MG63 (cell line): ENCODE measurements at regions not wholly inside any gene's neighbourhood (a gene's known extent, or its start where the extent isn't known, plus 50 kb on each side); places are given as distances from the start of the nearest gene placed in this dataset.
A peak's percentile ranks its signal among the peaks of the same experiment; 100 is the strongest.

Experiments
- DNase-seq: peaks from one replicate; pipeline ENCODE4 v3.0.0-alpha.2; 2020
- H3K27me3 ChIP-seq: fragments of 250-450 bp; sonication (Bioruptor Pico); 2 replicates; pipeline ENCODE4 v1.5.1; 2020; ENCODE audit warnings: mild to moderate bottlenecking, moderate library complexity
- H3K36me3 ChIP-seq: fragments of 250-450 bp; sonication (Bioruptor Pico); 2 replicates; pipeline ENCODE4 v1.5.1; 2020; ENCODE audit warnings: mild to moderate bottlenecking, moderate library complexity
- H3K4me3 ChIP-seq: fragments of 250-450 bp; sonication (Bioruptor Pico); 2 replicates; pipeline ENCODE4 v1.5.1; 2020; ENCODE audit warnings: mild to moderate bottlenecking, moderate library complexity
- H3K9me3 ChIP-seq: fragments of 250-450 bp; sonication (Bioruptor Pico); 2 replicates; pipeline ENCODE4 v1.5.1; 2020; ENCODE audit warnings: mild to moderate bottlenecking, moderate library complexity

GRCh38 chr14:49527221-49527620 is 59.0 kb downstream of the RPS29 start:
- Histone ChIP-seq H3K4me3 (no peak overlapping the region), H3K36me3 (no peaks in the 10 kb centered on the region), H3K27me3 (no peaks in the 10 kb centered on the region), H3K9me3 (no peaks in the 10 kb centered on the region)
- no peak for DNase-seq

- no peaks in the 10 kb centered on the region for H3K27me3 ChIP-seq
- H3K9me3 ChIP-seq = no peaks in the 10 kb centered on the region
- no peak for DNase-seq
- H3K36me3 ChIP-seq = no peaks in the 10 kb centered on the region
- H3K4me3 ChIP-seq = no peak overlapping the region
Observed at GRCh38 chr14:49526101-49526500, 60.1 kb downstream of the RPS29 start.

GRCh38 chr14:49516286-49516685 is 69.9 kb downstream of the RPS29 start:
- no peak overlapping the region for H3K4me3 ChIP-seq
- no peaks in the 10 kb centered on the region for H3K36me3 ChIP-seq
- no peaks in the 10 kb centered on the region for H3K27me3 ChIP-seq
- DNase-seq = no peak
- no peaks in the 10 kb centered on the region for H3K9me3 ChIP-seq

- Histone ChIP-seq H3K9me3 (no peaks in the 10 kb centered on the region), H3K4me3 (no peak overlapping the region), H3K36me3 (no peaks in the 10 kb centered on the region), H3K27me3 (no peaks in the 10 kb centered on the region)
- DNase-seq = no peak
Observed at GRCh38 chr14:49512571-49512970, 73.6 kb downstream of the RPS29 start.

GRCh38 chr14:49512147-49512551 is 74.0 kb downstream of the RPS29 start:
- DNase-seq = peak; percentile 83
- H3K9me3 ChIP-seq = no peaks in the 10 kb centered on the region
- H3K4me3 ChIP-seq = no peak overlapping the region
- no peaks in the 10 kb centered on the region for H3K36me3 ChIP-seq
- H3K27me3 ChIP-seq = no peaks in the 10 kb centered on the region

- DNase-seq = peak; percentile 3
- no peak overlapping the region for H3K4me3 ChIP-seq
- H3K36me3 ChIP-seq = no peaks in the 10 kb centered on the region
- H3K9me3 ChIP-seq = no peaks in the 10 kb centered on the region
- H3K27me3 ChIP-seq = no peaks in the 10 kb centered on the region
Observed at GRCh38 chr14:49508124-49508523, 78.1 kb downstream of the RPS29 start.

GRCh38 chr14:49506650-49507049 is 79.5 kb downstream of the RPS29 start:
- H3K9me3 ChIP-seq = no peaks in the 10 kb centered on the region
- no peak for DNase-seq
- H3K27me3 ChIP-seq = no peaks in the 10 kb centered on the region
- H3K36me3 ChIP-seq = no peaks in the 10 kb centered on the region
- H3K4me3 ChIP-seq = no peak overlapping the region

GRCh38 chr14:49505041-49505766 is 81.0 kb downstream of the RPS29 start:
- DNase-seq = peak; percentile 11

GRCh38 chr14:49497725-49498348 is 88.3 kb downstream of the RPS29 start:
- no peaks in the 10 kb centered on the region for H3K9me3 ChIP-seq
- H3K4me3 ChIP-seq = no peak overlapping the region
- no peaks in the 10 kb centered on the region for H3K36me3 ChIP-seq
- H3K27me3 ChIP-seq = no peaks in the 10 kb centered on the region
- no peak for DNase-seq

More at GRCh38 chr14:49505041-49505766, 81.0 kb downstream of the RPS29 start:
- Histone ChIP-seq H3K27me3 (no peaks in the 10 kb centered on the region), H3K9me3 (no peaks in the 10 kb centered on the region), H3K36me3 (no peaks in the 10 kb centered on the region), H3K4me3 (no peak overlapping the region)

- DNase-seq = no peak
- H3K9me3 ChIP-seq = no peaks in the 10 kb centered on the region
- H3K4me3 ChIP-seq = no peak overlapping the region
- no peaks in the 10 kb centered on the region for H3K27me3 ChIP-seq
- no peaks in the 10 kb centered on the region for H3K36me3 ChIP-seq
Observed at GRCh38 chr14:49497267-49497666, 88.9 kb downstream of the RPS29 start.

GRCh38 chr14:49494836-49495235 is 91.3 kb downstream of the RPS29 start:
- Histone ChIP-seq H3K9me3 (no peaks in the 10 kb centered on the region), H3K36me3 (no peaks in the 10 kb centered on the region), H3K27me3 (no peaks in the 10 kb centered on the region), H3K4me3 (no peak overlapping the region)
- no peak for DNase-seq

- no peaks in the 10 kb centered on the region for H3K36me3 ChIP-seq
- H3K4me3 ChIP-seq = no peak overlapping the region
- DNase-seq = no peak
- no peaks in the 10 kb centered on the region for H3K9me3 ChIP-seq
- H3K27me3 ChIP-seq = no peaks in the 10 kb centered on the region
Observed at GRCh38 chr14:49493557-49493956, 92.6 kb downstream of the RPS29 start.

GRCh38 chr14:49492151-49492550 is 94.0 kb downstream of the RPS29 start:
- no peaks in the 10 kb centered on the region for H3K27me3 ChIP-seq
- no peak for DNase-seq

GRCh38 chr14:49489341-49489740 is 96.8 kb downstream of the RPS29 start:
- no peaks in the 10 kb centered on the region for H3K9me3 ChIP-seq
- no peak overlapping the region for H3K4me3 ChIP-seq
- DNase-seq = no peak
- no peaks in the 10 kb centered on the region for H3K27me3 ChIP-seq
- H3K36me3 ChIP-seq = no peaks in the 10 kb centered on the region

More at GRCh38 chr14:49492151-49492550, 94.0 kb downstream of the RPS29 start:
- Histone ChIP-seq H3K9me3 (no peaks in the 10 kb centered on the region), H3K36me3 (no peaks in the 10 kb centered on the region), H3K4me3 (no peak overlapping the region)

GRCh38 chr14:49487238-49487637 is 98.9 kb downstream of the RPS29 start:
- H3K9me3 ChIP-seq = no peaks in the 10 kb centered on the region
- no peak for DNase-seq
- H3K27me3 ChIP-seq = no peaks in the 10 kb centered on the region
- no peak overlapping the region for H3K4me3 ChIP-seq
- H3K36me3 ChIP-seq = no peaks in the 10 kb centered on the region

- no peaks in the 10 kb centered on the region for H3K9me3 ChIP-seq
- no peak overlapping the region for H3K4me3 ChIP-seq
- DNase-seq = no peak
- no peaks in the 10 kb centered on the region for H3K36me3 ChIP-seq
- no peaks in the 10 kb centered on the region for H3K27me3 ChIP-seq
Observed at GRCh38 chr14:49485290-49485689, 100.9 kb downstream of the RPS29 start.

GRCh38 chr14:49484180-49484579 is 102.0 kb downstream of the RPS29 start:
- H3K36me3 ChIP-seq = no peaks in the 10 kb centered on the region
- H3K27me3 ChIP-seq = no peaks in the 10 kb centered on the region
- H3K9me3 ChIP-seq = no peaks in the 10 kb centered on the region
- no peak overlapping the region for H3K4me3 ChIP-seq
- no peak for DNase-seq

- H3K36me3 ChIP-seq = no peaks in the 10 kb centered on the region
- no peak for DNase-seq
- H3K9me3 ChIP-seq = no peaks in the 10 kb centered on the region
- H3K4me3 ChIP-seq = no peak overlapping the region
- H3K27me3 ChIP-seq = no peaks in the 10 kb centered on the region
Observed at GRCh38 chr14:49483268-49483667, 102.9 kb downstream of the RPS29 start.
